GM21526 (cell line): ENCODE measurements at regions not wholly inside any gene's neighbourhood (a gene's known extent, or its start where the extent isn't known, plus 50 kb on each side); places are given as distances from the start of the nearest gene placed in this dataset.

Source experiments
- ATAC-seq: cut with Tn5 transposase; IDR thresholded peaks from one replicate; pipeline ENCODE4 v1.9.1; 2021; ENCODE audit warnings: moderate library complexity; ENCODE audit not compliant: unreplicated experiment, low FRiP score

DNA sequence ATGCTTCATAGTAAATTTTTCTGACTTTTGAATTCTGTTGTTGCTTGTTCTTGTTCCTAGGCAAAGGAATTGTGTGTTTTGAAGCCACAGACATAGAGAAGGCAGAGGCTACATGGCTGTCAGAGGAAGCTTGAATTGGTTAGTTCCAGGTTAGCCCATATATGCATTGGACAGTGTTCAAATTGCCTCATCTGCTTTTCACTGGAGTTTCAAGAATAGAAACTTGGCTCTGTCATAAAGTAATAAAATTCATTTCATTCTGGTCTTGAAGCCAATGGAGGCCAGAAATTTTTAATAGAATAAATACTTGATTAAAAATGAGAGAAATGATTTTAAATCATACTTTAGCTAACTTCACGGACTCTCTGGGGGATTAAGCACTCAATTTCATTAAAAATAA is 178.0 kb downstream of the YIPF5 start:
- no peak for ATAC-seq

- no peak for ATAC-seq
Observed at GRCh38 chr5:144002876-144003275, 167.6 kb downstream of the YIPF5 start.

DNA sequence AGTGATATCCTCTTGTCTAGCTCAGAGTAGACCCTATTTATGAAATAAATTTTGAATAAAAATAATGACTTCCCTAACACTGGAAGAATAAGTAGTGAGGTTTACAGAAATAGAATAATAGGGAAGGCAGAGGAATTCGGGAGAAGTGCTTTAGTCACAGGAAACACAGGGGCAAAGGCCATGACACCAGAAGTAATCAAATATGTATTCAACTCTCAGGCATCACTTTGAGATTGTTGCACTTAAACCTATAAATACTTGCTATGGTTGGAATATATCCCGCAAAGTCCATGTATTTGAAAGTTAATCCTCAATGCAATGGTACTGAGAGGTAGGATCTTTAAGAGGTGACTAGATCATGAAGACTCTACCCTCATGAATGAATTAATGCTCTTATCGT is 166.8 kb downstream of the YIPF5 start:
- no peak for ATAC-seq

GRCh38 chr5:144004146-144004545 is 166.3 kb downstream of the YIPF5 start:
- no peak for ATAC-seq

GRCh38 chr5:144004751-144005150 is 165.7 kb downstream of the YIPF5 start:
- ATAC-seq = no peak

DNA sequence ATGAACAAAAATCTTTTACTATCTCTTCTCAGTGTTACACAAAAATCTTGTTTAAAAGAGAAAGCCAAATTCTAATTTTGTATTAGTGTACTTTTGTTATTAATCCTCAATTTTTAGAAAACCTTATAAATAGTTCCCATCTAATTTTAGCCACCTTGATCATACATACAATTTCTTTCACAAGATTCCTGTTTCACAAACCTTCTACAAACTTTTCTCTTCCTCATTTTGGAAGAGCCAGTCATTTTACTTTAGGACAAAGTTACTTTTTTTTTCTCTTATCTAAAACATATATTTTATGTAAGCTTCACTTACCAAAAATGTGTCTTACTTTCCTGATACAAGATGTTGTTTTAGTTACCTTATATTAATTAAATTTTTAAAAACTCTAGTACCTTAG is 161.3 kb downstream of the YIPF5 start:
- ATAC-seq = no peak

DNA sequence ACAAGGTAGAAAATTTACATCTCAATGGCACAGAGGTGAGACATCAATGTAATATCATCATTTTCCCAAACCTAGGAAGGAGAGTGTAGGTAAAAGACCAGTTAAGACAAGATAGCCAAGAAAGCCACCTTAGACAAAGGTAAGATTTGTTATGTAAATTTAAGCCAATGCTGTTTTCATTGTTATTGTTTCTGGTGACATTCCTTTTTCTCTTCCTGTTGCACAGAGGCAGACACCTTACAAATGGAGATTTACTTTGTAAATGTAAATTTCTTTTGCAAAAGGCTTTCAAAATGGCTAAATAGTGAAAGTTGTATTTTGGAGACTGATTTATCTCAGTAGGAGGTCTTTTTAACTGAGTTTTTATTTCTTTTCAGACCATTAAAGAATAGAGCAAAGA is 159.1 kb downstream of the YIPF5 start:
- ATAC-seq = no peak

DNA sequence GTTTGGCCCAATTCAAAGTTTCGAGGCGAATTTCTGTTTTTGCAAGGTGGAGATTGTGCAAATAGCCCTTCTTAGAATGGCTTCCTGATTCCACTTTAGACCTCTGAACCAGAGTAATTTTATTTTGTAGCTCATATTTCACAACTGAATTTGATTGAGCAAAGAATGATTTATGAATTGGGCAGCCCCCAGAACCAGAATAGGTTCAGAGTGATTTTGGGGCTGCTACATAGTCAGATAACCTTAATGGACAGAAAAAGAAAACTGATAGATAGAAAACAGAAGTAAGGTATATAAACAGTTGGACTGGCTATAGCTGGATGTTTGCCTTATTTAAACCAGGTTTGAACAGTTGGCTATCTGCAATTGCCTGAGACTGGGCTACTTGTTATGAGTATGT is 156.6 kb downstream of the YIPF5 start:
- no peak for ATAC-seq

DNA sequence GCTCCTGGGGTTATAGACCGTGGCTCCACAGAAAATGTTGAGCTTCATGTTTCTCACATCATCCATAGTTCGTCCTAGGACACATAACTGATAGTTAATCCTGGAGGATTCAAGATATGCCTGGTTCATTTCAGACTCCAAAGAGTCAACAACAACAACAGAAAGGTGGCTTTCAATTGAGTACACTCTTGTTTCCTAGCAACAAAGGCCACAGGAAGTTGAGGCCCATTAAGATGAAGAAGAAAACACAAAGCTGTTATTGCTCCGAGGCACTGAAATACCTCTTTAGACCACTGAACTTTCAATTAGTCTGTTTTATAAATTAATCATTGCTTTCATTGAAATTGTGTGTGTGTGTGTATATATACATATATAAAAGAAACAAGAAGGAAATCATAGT is 154.5 kb downstream of the YIPF5 start:
- ATAC-seq = no peak

- ATAC-seq = no peak
Observed at GRCh38 chr5:144017119-144017518, 153.3 kb downstream of the YIPF5 start.

DNA sequence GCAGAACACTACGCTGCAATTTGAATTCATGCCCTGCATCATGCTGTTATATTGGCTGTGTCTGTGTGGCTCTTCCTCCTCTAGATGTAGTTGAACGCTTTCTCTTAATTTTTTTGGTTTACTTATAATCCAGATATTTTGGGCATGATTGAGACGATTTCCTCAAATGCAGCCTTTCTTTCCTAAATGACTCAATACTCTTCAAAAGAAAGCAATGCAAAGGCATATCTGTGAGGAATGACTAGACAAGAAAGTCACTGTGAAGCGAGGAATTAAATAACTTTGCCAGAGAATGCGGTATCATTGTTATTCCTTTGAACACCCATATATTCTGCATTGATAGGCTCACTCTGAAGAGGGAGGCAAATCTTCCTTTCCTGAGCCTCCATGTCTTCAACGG is 152.8 kb downstream of the YIPF5 start:
- ATAC-seq = no peak

DNA sequence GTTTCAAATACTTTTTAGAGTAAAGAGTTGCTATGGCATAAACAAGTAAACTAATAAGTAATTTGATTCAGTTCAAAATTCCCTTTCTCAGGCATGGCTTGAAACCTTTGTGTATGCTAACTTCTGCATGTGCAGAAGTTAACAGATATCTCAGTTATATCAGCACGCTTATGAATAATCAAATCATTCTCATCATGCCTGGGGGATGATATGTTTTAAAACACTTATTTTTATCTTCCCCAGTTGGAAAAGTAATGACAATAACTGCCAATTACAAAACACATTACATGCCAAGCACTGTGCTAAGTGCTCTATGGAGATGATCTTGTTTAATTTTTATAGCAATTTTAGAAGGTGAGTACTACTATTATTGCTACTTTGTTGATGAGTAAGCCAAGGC is 146.4 kb downstream of the YIPF5 start:
- no peak for ATAC-seq

DNA sequence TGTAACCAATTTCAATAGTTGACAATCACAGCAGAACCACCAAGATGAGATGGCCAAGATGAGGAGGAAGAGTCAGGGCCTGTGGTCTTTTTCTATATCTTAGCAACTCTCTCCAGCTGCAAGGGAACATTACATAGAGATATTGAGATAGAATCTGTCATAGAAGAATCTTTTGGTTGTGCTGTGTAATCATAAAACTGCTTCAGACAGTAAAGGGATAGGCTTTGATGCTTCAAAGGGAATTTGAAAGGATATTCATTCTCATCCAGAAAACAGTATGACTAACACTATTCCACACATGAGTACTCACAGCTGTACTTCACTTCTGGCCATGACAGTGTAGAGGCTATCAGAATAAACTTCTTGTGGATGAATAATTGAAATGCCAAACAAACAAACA is 145.9 kb downstream of the YIPF5 start:
- no peak for ATAC-seq

DNA sequence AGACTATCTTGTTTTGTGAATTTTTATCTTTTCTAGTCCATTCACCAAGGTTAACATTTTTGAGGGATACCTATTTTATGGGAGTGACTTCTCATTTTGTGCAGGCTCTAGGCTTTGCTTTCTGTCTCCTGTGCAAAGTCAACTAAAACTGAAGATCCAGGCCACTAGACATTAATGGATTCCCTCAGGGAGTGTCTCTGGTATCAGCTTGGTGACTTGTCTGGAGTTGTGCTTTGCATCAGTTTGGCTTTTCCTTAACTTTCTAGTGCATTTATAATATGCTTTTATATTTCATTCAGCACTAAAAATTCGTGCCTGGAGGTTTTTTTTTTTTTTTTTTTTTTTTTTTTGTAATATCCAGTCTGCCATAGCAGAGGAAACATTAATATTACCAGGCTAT is 144.2 kb downstream of the YIPF5 start:
- no peak for ATAC-seq

DNA sequence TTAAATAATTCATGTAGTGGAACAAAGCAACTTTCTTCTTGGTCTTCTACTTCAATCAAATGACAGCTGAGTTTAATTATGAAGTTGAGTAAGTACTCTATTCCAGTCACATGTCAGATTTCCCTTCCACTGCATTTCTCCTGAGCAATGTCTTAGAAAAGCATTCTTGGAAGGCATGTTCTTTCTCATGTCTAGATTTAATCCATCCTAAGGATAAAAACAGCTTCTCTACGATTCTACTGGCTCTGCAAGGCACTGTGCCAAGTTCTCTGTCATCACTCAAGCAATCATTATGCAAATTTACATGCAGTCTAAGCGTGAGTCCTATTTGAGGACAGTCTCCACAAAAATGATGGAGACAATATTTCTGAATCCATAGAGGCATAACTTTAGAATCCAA is 142.4 kb downstream of the YIPF5 start:
- no peak for ATAC-seq

- no peak for ATAC-seq
Observed at GRCh38 chr5:144028636-144029035, 141.8 kb downstream of the YIPF5 start.

- ATAC-seq = no peak
Observed at GRCh38 chr5:144030904-144031303, 139.6 kb downstream of the YIPF5 start.

GRCh38 chr5:144032375-144032774 is 138.1 kb downstream of the YIPF5 start:
- no peak for ATAC-seq

DNA sequence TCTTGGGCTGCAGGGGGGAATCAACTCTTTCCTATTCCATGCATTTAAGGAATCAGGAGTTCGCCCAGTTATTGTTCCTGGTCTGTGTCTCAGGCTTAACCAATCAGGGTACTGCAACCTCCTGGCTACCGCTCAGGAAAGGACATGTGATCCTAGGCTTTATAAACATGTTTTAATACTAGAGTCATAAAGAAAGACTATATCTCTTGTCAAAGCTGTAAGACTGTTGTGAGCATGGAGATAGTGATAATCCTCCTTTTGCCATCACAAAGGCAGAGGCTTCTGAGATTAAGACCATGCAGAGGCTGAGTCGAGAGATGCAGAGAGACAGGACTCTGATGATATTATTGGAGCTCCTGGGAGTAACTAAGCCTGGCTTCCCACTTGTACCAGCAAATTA is 137.0 kb downstream of the YIPF5 start:
- no peak for ATAC-seq

- ATAC-seq = no peak
Observed at GRCh38 chr5:144035046-144035740, 135.3 kb downstream of the YIPF5 start.

DNA sequence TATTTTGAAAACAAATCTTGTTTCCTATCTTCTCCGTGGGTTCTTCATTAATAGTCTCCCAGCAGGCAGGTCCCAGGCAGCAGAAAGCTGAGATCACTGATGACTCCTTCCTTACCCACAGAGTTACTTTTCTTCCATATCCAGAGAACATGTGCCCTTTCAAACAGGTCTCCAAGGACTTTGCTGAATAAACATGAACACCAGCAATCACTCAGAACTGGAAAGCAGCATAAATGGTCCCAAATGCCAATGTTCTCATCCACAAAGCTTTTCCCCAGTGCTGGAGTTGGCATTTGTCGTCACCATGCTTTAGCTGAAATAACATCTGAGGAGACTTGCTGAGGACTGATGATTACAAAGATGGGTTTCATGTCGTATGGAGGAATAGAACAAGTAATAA is 134.0 kb downstream of the YIPF5 start:
- ATAC-seq = no peak

DNA sequence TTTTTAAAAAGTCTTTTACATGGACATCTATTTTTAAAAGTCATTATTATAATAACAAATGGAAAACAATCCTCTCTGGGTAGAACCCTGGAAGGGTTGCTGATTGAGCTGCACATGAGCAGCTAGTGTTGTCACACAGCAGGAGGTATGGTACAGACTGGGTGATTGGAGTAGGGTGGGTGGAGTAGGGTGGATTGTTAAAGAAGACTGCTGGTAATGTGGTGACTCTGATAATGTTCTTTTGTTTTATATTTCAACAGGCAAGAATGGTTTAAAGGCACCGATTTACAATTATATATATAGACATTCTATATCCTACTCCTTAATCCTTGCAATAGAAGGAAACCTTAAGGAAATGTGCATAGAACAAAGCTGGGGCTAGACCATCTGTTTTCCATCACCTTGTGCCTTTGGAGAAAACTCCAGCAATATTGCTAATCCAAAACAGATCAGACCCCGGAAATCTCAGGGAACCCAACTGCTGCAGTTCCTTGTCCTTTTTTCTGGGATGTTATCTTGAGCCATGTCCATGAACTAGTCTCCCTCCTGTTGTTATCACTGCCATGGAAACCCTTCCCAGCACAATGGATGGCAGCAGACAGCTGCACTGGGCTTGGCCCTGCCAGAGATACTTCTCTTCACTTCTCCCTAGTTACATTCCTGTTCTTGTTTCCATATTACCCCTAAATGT is 129.7 kb downstream of the YIPF5 start:
- ATAC-seq = no peak
